Neural progenitor cell (in vitro differentiated cells): ENCODE measurements at regions not wholly inside any gene's neighbourhood (a gene's known extent, or its start where the extent isn't known, plus 50 kb on each side); places are given as distances from the start of the nearest gene placed in this dataset.

Experiments
- DNase-seq: peaks from one replicate; pipeline ENCODE4 v3.0.0-alpha.2; 2016; ENCODE audit warnings: low spot score
- H2AFZ ChIP-seq: fragments of 200-600 bp; sonication (generic); replicated peaks from 2 replicates; pipeline ENCODE4 v1.6.1; 2016; ENCODE audit warnings: antibody characterized with exemption
- H3F3A ChIP-seq: fragments of 200-600 bp; sonication (generic); 2 replicates; pipeline ENCODE4 v1.6.1; 2016; ENCODE audit warnings: antibody characterized with exemption, low read depth
- H3K27ac ChIP-seq: fragments of 200-600 bp; sonication (generic); 2 replicates; pipeline ENCODE4 v1.5.1; 2016; ENCODE audit warnings: mild to moderate bottlenecking
- H3K27me3 ChIP-seq: fragments of 200-600 bp; sonication (generic); 2 replicates; pipeline ENCODE4 v1.6.1; 2016; ENCODE audit warnings: mild to moderate bottlenecking, moderate library complexity
- H3K36me3 ChIP-seq: fragments of 200-600 bp; sonication (generic); 2 replicates; pipeline ENCODE4 v1.5.1; 2016
- H3K4me1 ChIP-seq: fragments of 200-600 bp; sonication (generic); 2 replicates; pipeline ENCODE4 v1.6.1; 2016; ENCODE audit warnings: mixed run types
- H3K4me2 ChIP-seq: fragments of 200-600 bp; sonication (generic); 2 replicates; pipeline ENCODE4 v1.6.1; 2016
- H3K4me3 ChIP-seq: fragments of 200-600 bp; sonication (generic); 2 replicates; pipeline ENCODE4 v1.5.1; 2016
- H3K79me2 ChIP-seq: fragments of 200-600 bp; sonication (generic); 2 replicates; pipeline ENCODE4 v1.6.1; 2016; ENCODE audit warnings: low read depth
- H3K9ac ChIP-seq: fragments of 200-600 bp; sonication (generic); 2 replicates; pipeline ENCODE4 v1.6.1; 2016
- H3K9me3 ChIP-seq: fragments of 200-600 bp; sonication (generic); 2 replicates; pipeline ENCODE4 v1.5.1; 2016; ENCODE audit warnings: low read depth
- H4K20me1 ChIP-seq: fragments of 200-600 bp; sonication (generic); 2 replicates; pipeline ENCODE4 v1.6.1; 2016; ENCODE audit warnings: low read depth
- H3K27ac Mint-ChIP-seq: 3 replicates; pipeline ENCODE4 v1.8.0; 2021; ENCODE audit warnings: mixed read lengths
- H3K27me3 Mint-ChIP-seq: 2 replicates; pipeline ENCODE4 v1.8.0; 2022; ENCODE audit warnings: low read depth, mild to moderate bottlenecking, inconsistent platforms, moderate library complexity, mixed read lengths; ENCODE audit not compliant: insufficient read depth
- H3K36me3 Mint-ChIP-seq: 3 replicates; pipeline ENCODE4 v1.8.0; 2021; ENCODE audit warnings: mixed read lengths
- H3K4me1 Mint-ChIP-seq: 3 replicates; pipeline ENCODE4 v1.8.0; 2021; ENCODE audit warnings: mixed read lengths
- H3K4me3 Mint-ChIP-seq: 3 replicates; pipeline ENCODE4 v1.8.0; 2021; ENCODE audit warnings: mild to moderate bottlenecking, moderate library complexity, mixed read lengths
- H3K9me3 Mint-ChIP-seq: 3 replicates; pipeline ENCODE4 v1.8.0; 2020; ENCODE audit warnings: mixed read lengths
- CTCF ChIP-seq: fragments of 200-600 bp; sonication (generic); IDR thresholded peaks from 2 replicates; pipeline ENCODE4 v1.5.1; 2017; ENCODE audit warnings: antibody characterized with exemption, mild to moderate bottlenecking
- EZH2 ChIP-seq: fragments of 200-600 bp; sonication (generic); IDR thresholded peaks from 2 replicates; pipeline ENCODE4 v1.6.1; 2017; ENCODE audit warnings: antibody characterized with exemption, mild to moderate bottlenecking, moderate library complexity
- EZH2phosphoT487 ChIP-seq: fragments of 200-600 bp; sonication (generic); IDR thresholded peaks from 2 replicates; pipeline ENCODE4 v1.6.1; 2017; ENCODE audit warnings: antibody characterized with exemption

- peaks cover 9% of the 10 kb centered on the region for H3K4me1 ChIP-seq
- H3K4me3 ChIP-seq: no peak overlapping the region
- H3K27ac ChIP-seq: no peak overlapping the region
- DNase-seq: no peak
- peak overlapping the region; percentile 28 for H2AFZ ChIP-seq
- Mint-ChIP-seq H3K4me1 (peaks cover 13% of the 10 kb centered on the region), H3K27me3 (no peaks in the 10 kb centered on the region), H3K27ac (no peak overlapping the region), H3K4me3 (no peak overlapping the region), H3K9me3 (no peaks in the 10 kb centered on the region), H3K36me3 (no peaks in the 10 kb centered on the region)
- no peak for TF ChIP-seq CTCF
- no peak for TF ChIP-seq EZH2phosphoT487
- no peak overlapping the region for H3K4me2 ChIP-seq
- no peaks in the 10 kb centered on the region for H3K27me3 ChIP-seq
- H3F3A ChIP-seq: no peaks in the 10 kb centered on the region
- H4K20me1 ChIP-seq: no peaks in the 10 kb centered on the region
- no peaks in the 10 kb centered on the region for H3K79me2 ChIP-seq
- no peak overlapping the region for H3K9ac ChIP-seq
- no peaks in the 10 kb centered on the region for H3K36me3 ChIP-seq
- H3K9me3 ChIP-seq: no peaks in the 10 kb centered on the region
Measured at GRCh38 chr11:91823252-91823830, 401.3 kb upstream of the FAT3 start.

GRCh38 chr11:91822805-91823204 lies 401.8 kb upstream of the FAT3 start:
- no peaks in the 10 kb centered on the region for H4K20me1 ChIP-seq
- H3K27me3 ChIP-seq: no peaks in the 10 kb centered on the region
- Mint-ChIP-seq H3K27me3 (no peaks in the 10 kb centered on the region), H3K4me1 (peaks cover 14% of the 10 kb centered on the region), H3K36me3 (no peaks in the 10 kb centered on the region), H3K27ac (no peak overlapping the region), H3K4me3 (no peak overlapping the region), H3K9me3 (no peaks in the 10 kb centered on the region)
- H3K9me3 ChIP-seq: no peaks in the 10 kb centered on the region
- H3K4me3 ChIP-seq: no peak overlapping the region
- H3K36me3 ChIP-seq: no peaks in the 10 kb centered on the region
- no peaks in the 10 kb centered on the region for H3F3A ChIP-seq
- TF ChIP-seq CTCF (no peak), EZH2phosphoT487 (no peak), EZH2 (no peak)
- H3K4me2 ChIP-seq: no peak overlapping the region
- H3K4me1 ChIP-seq: peaks cover 9% of the 10 kb centered on the region
- no peak overlapping the region for H3K27ac ChIP-seq
- no peaks in the 10 kb centered on the region for H3K79me2 ChIP-seq
- H2AFZ ChIP-seq: peak overlapping the region; percentile 28
- DNase-seq: no peak
- H3K9ac ChIP-seq: no peak overlapping the region

GRCh38 chr11:91820709-91821108 lies 403.9 kb upstream of the FAT3 start:
- no peak for TF ChIP-seq CTCF
- no peak for TF ChIP-seq EZH2phosphoT487
- no peak for TF ChIP-seq EZH2
- no peaks in the 10 kb centered on the region for H4K20me1 ChIP-seq

More at GRCh38 chr11:91820709-91821108, 403.9 kb upstream of the FAT3 start:
- no peak for DNase-seq
- H3K4me3 ChIP-seq: no peak overlapping the region
- H3K27ac ChIP-seq: no peak overlapping the region
- Mint-ChIP-seq H3K27me3 (no peaks in the 10 kb centered on the region), H3K4me3 (no peak overlapping the region), H3K27ac (no peak overlapping the region), H3K4me1 (peaks cover 14% of the 10 kb centered on the region), H3K36me3 (no peaks in the 10 kb centered on the region), H3K9me3 (no peaks in the 10 kb centered on the region)
- peaks cover 9% of the 10 kb centered on the region for H3K4me1 ChIP-seq
- H3K79me2 ChIP-seq: no peaks in the 10 kb centered on the region
- H3K9me3 ChIP-seq: no peaks in the 10 kb centered on the region
- no peak overlapping the region for H2AFZ ChIP-seq
- H3K9ac ChIP-seq: no peak overlapping the region
- no peak overlapping the region for H3K4me2 ChIP-seq
- no peaks in the 10 kb centered on the region for H3K27me3 ChIP-seq
- no peaks in the 10 kb centered on the region for H3F3A ChIP-seq
- no peaks in the 10 kb centered on the region for H3K36me3 ChIP-seq
